GM04503 (cell line): ENCODE measurements at regions not wholly inside any gene's neighbourhood (a gene's known extent, or its start where the extent isn't known, plus 50 kb on each side); places are given as distances from the start of the nearest gene placed in this dataset.
"Not testable (repeated sequence)": the region's sequence is repeated elsewhere in the genome, so short reads cannot be mapped to it uniquely, and the experiment has no call there.

Experiments
- DNase-seq: peaks from one replicate; pipeline ENCODE4 v3.0.0-alpha.2; 2012; ENCODE audit warnings: low read depth

GRCh38 chrX:115840729-115841409, 279.9 kb downstream of the PLS3 start:
- DNase-seq = not testable (repeated sequence)

- DNase-seq = not testable (repeated sequence)
Observed at GRCh38 chrX:115850986-115851385, 290.0 kb downstream of the PLS3 start.

GRCh38 chrX:115853260-115853659, 292.3 kb downstream of the PLS3 start:
- DNase-seq = not testable (repeated sequence)

- not testable (repeated sequence) for DNase-seq
Observed at GRCh38 chrX:115881170-115881569, 289.4 kb upstream of the AGTR2 start.

- DNase-seq = not testable (repeated sequence)
Observed at GRCh38 chrX:115884121-115884520, 286.4 kb upstream of the AGTR2 start.

- DNase-seq = not testable (repeated sequence)
Observed at GRCh38 chrX:115888041-115888440, 282.5 kb upstream of the AGTR2 start.

- DNase-seq = not testable (repeated sequence)
Observed at GRCh38 chrX:115888519-115888918, 282.0 kb upstream of the AGTR2 start.

GRCh38 chrX:115889121-115889890, 281.2 kb upstream of the AGTR2 start:
- DNase-seq = no peak

- DNase-seq = no peak
Observed at GRCh38 chrX:115892056-115892708, 278.4 kb upstream of the AGTR2 start.

GRCh38 chrX:115892787-115893671, 277.5 kb upstream of the AGTR2 start:
- no peak for DNase-seq

- DNase-seq = no peak
Observed at GRCh38 chrX:115894087-115894486, 276.5 kb upstream of the AGTR2 start.

- DNase-seq = no peak
Observed at GRCh38 chrX:115895678-115896329, 274.7 kb upstream of the AGTR2 start.

GRCh38 chrX:115896362-115896761, 274.2 kb upstream of the AGTR2 start:
- no peak for DNase-seq

GRCh38 chrX:115897956-115898355, 272.6 kb upstream of the AGTR2 start:
- no peak for DNase-seq

GRCh38 chrX:115898382-115899001, 272.1 kb upstream of the AGTR2 start:
- no peak for DNase-seq

GRCh38 chrX:115900425-115900824, 270.1 kb upstream of the AGTR2 start:
- no peak for DNase-seq

- no peak for DNase-seq
Observed at GRCh38 chrX:115901241-115901640, 269.3 kb upstream of the AGTR2 start.

- DNase-seq = no peak
Observed at GRCh38 chrX:115902995-115903394, 267.5 kb upstream of the AGTR2 start.

GRCh38 chrX:115906276-115906675, 264.3 kb upstream of the AGTR2 start:
- DNase-seq = no peak

- DNase-seq = no peak
Observed at GRCh38 chrX:115906881-115907280, 263.7 kb upstream of the AGTR2 start.

- DNase-seq = no peak
Observed at GRCh38 chrX:115909017-115909416, 261.5 kb upstream of the AGTR2 start.
